ENCODE measurements at regions not wholly inside any gene's neighbourhood (a gene's known extent, or its start where the extent isn't known, plus 50 kb on each side); places are given as distances from the start of the nearest gene placed in this dataset.

DNA sequence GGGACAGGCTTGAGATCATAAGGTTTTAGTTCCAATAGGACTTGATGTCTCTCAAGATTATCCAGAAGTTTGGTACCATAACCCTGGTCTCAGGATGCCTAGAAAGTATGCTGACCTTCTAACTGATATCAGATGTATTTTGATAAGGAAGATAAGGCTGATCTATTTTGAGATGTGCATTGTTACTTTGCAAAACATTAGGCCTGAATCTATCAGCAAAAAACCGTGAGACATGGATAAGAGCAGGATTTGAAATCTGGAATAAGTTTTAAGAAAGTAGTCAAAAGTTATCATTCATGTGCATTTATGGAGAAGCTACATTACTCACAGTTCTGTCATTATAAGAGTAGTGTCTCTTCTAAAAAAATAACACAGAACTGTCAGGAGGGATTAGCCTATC is 467.1 kb upstream of the HS3ST1 start:
- Histone ChIP-seq H3K14ac (replicated peaks; ENCODE audit: low read depth, low read length) (no peak overlapping the region), H2AFZ (replicated peaks; ENCODE audit: low read length, poor library complexity) (no peak overlapping the region), H4K8ac (ENCODE audit: low read depth in 2 of 2, low read length in 2 of 2) (no peak overlapping the region), H2BK120ac (ENCODE audit: low read depth, low read length) (no peak overlapping the region), H3K79me1 (ENCODE audit: low read depth in 1 of 2, low read length in 2 of 2) (no peaks in the 10 kb centered on the region), H4K91ac (ENCODE audit: insufficient read depth, low read depth, low read length) (no peak overlapping the region), H3K9me1 (ENCODE audit: insufficient read depth, low read length) (no peaks in the 10 kb centered on the region), H2AK9ac (replicated peaks; ENCODE audit: low read depth, low read length, poor library complexity) (no peak overlapping the region), H3K56ac (ENCODE audit: extremely low read depth, insufficient read depth, low read length) (no peak overlapping the region), H3K27ac (ENCODE audit: insufficient read depth, low read length) (no peak overlapping the region), H3K27me3 (ENCODE audit: control insufficient read depth, insufficient read depth, low read length) (no peaks in the 10 kb centered on the region), H3K4ac (ENCODE audit: low read depth, low read length) (no peak overlapping the region), H3K18ac (ENCODE audit: low read depth, low read length) (no peak overlapping the region), H3K4me1 (ENCODE audit: control insufficient read depth, insufficient read depth, low read length) (no peaks in the 10 kb centered on the region), H3K4me3 (ENCODE audit: insufficient read depth, low read depth, low read length) (no peak overlapping the region), H2BK20ac (ENCODE audit: low read depth, low read length) (no peak overlapping the region), H3K9me3 (ENCODE audit: control insufficient read depth, insufficient read depth, low read length) (0 out of 2 replicates have a peak, but pooled peaks cover 2% of the 10 kb centered on the region), H2BK5ac (ENCODE audit: low read depth, low read length, poor library complexity, severe bottlenecking) (no peak overlapping the region), H3K4me2 (ENCODE audit: low read depth, low read length) (no peak overlapping the region), H2AK5ac (ENCODE audit: low read depth, low read length) (no peak overlapping the region), H3K9ac (ENCODE audit: low read depth, low read length) (no peak overlapping the region), H4K5ac (ENCODE audit: low read depth, low read length) (no peak overlapping the region), H4K20me1 (ENCODE audit: insufficient read depth, low read length) (no peaks in the 10 kb centered on the region), H3K36me3 (ENCODE audit: control insufficient read depth, insufficient read depth, low read length) (no peaks in the 10 kb centered on the region), H3K23ac (ENCODE audit: low read depth, low read length) (no peak overlapping the region), H2BK15ac (ENCODE audit: low read depth, low read length) (no peak overlapping the region)
- ATAC-seq (ENCODE audit: low read depth) (no peak), DNase-seq (no peak)
- ChIA-PET POLR2A (ENCODE audit: unreplicated experiment) (no interaction called here), CTCF (no interaction called here)
- intact Hi-C loops (cut with micrococcal nuclease) (no loop called here), in situ Hi-C loops (cut with MboI; ENCODE audit: low sequenced_read_pairs) (no loop called here), dilution Hi-C loops (cut with HindIII; ENCODE audit: low sequenced_read_pairs, unreplicated experiment) (no loop called here)
- BruUV-seq (replicated peaks) = no TSS peak
- no CpG with 5 or more reads among the region's 1 CpG for WGBS, 2 experiments (ENCODE audit: extremely low coverage in 2 of 2, insufficient read length in 1 of 2)
- TF ChIP-seq RAD21 (IDR thresholded peaks at IDR 0.05; ENCODE audit: low read length) (no peak), BHLHE40 (IDR thresholded peaks at IDR 0.05; ENCODE audit: low read depth, low read length) (no peak), POLR2A (IDR thresholded peaks at IDR 0.05; ENCODE audit: low read depth, low read length) (no peak)
- TF ChIP-seq, protein P1, sequence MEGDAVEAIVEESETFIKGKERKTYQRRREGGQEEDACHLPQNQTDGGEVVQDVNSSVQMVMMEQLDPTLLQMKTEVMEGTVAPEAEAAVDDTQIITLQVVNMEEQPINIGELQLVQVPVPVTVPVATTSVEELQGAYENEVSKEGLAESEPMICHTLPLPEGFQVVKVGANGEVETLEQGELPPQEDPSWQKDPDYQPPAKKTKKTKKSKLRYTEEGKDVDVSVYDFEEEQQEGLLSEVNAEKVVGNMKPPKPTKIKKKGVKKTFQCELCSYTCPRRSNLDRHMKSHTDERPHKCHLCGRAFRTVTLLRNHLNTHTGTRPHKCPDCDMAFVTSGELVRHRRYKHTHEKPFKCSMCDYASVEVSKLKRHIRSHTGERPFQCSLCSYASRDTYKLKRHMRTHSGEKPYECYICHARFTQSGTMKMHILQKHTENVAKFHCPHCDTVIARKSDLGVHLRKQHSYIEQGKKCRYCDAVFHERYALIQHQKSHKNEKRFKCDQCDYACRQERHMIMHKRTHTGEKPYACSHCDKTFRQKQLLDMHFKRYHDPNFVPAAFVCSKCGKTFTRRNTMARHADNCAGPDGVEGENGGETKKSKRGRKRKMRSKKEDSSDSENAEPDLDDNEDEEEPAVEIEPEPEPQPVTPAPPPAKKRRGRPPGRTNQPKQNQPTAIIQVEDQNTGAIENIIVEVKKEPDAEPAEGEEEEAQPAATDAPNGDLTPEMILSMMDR (conservative IDR thresholded peaks at IDR 0.05; ENCODE audit: low read depth, low read length) = no peak
- TF ChIP-seq, protein P2, sequence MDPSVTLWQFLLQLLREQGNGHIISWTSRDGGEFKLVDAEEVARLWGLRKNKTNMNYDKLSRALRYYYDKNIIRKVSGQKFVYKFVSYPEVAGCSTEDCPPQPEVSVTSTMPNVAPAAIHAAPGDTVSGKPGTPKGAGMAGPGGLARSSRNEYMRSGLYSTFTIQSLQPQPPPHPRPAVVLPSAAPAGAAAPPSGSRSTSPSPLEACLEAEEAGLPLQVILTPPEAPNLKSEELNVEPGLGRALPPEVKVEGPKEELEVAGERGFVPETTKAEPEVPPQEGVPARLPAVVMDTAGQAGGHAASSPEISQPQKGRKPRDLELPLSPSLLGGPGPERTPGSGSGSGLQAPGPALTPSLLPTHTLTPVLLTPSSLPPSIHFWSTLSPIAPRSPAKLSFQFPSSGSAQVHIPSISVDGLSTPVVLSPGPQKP (IDR thresholded peaks at IDR 0.05; ENCODE audit: borderline replicate concordance, low read depth, low read length) = no peak
